Left ventricle myocardium inferior (tissue), 1 donor: ENCODE measurements at regions not wholly inside any gene's neighbourhood (a gene's known extent, or its start where the extent isn't known, plus 50 kb on each side); places are given as distances from the start of the nearest gene placed in this dataset. TPM values are rescaled to one million over a fixed set of nuclear protein-coding genes. Genes with fewer than 3 reads are reported as not detected.

ENCODE experiments used
- DNase-seq: peaks from one replicate; pipeline ENCODE4 v3.0.0-alpha.2; 2020
- H3K27ac ChIP-seq: fragments of 200-600 bp; replicated peaks from 2 replicates; pipeline ENCODE4 v1.8.0; 2021
- H3K27me3 ChIP-seq: fragments of 200-600 bp; 2 replicates; pipeline ENCODE4 v1.8.0; 2021; ENCODE audit warnings: low read depth
- H3K36me3 ChIP-seq: fragments of 200-600 bp; 2 replicates; pipeline ENCODE4 v1.8.0; 2021
- H3K4me1 ChIP-seq: fragments of 200-600 bp; 2 replicates; pipeline ENCODE4 v1.8.0; 2021
- H3K4me3 ChIP-seq: fragments of 200-600 bp; 2 replicates; pipeline ENCODE4 v1.8.0; 2021; ENCODE audit warnings: mild to moderate bottlenecking, moderate library complexity
- H3K9me3 ChIP-seq: fragments of 200-600 bp; replicated peaks from 2 replicates; pipeline ENCODE4 v1.8.0; 2021
- CTCF ChIP-seq: fragments of 200-600 bp; IDR thresholded peaks from 2 replicates; pipeline ENCODE4 v1.8.0; 2021; ENCODE audit warnings: antibody characterized with exemption, mild to moderate bottlenecking, borderline replicate concordance
- intact Hi-C: fragments of 100-400 bp; cut with micrococcal nuclease; formaldehyde crosslinking; loops from one replicate; pipeline ENCODE4 v1.11.0; 2022
- microRNA-seq: library from miRNA; unstranded; fragments of <30 nt; microRNA quantifications from one replicate; pipeline ENCODE4 v1.2.0, GENCODE V29; 2020
- donor health status: DM: no; HTN: yes; CAD: no; lungs with severe emphysema.

GRCh38 chr10:14380746-14381145 lies 50.0 kb upstream of the FRMD4A start:
- TF ChIP-seq CTCF, result no peak
- Histone ChIP-seq H3K36me3 (no peaks in the 10 kb centered on the region), H3K27me3 (peaks cover 33% of the 10 kb centered on the region), H3K4me3 (no peak overlapping the region), H3K4me1 (no peaks in the 10 kb centered on the region), H3K9me3 (peaks cover 4% of the 10 kb centered on the region), H3K27ac (no peak overlapping the region)
- intact Hi-C loops, result no loop called here
- DNase-seq, result no peak

Small RNA genes lying in the stretch of these regions (microRNA-seq; reads per million reads assigned to microRNA genes)
- gene MIR1265 (not detected), gene MIR4293 (not detected)
